Activated naive CD4-positive, alpha-beta T cell treated with anti-CD3 and anti-CD28 coated beads, Interleukin-2, amount 10 ng/mL, durations not matched to agents 7 days and 5 days (primary cell): ENCODE measurements at regions not wholly inside any gene's neighbourhood (a gene's known extent, or its start where the extent isn't known, plus 50 kb on each side); places are given as distances from the start of the nearest gene placed in this dataset.
"Not testable (repeated sequence)": the region's sequence is repeated elsewhere in the genome, so short reads cannot be mapped to it uniquely, and the experiment has no call there.

Experiments used
- CTCF ChIA-PET: fragments of 350-600 bp; sonication (Branson Sonifier 250); formaldehyde crosslinking; loops from one replicate; lab custom pipeline; 2021; ENCODE audit warnings: antibody characterized with exemption; lab: Charles Lee
- DNase-seq: peaks from one replicate; pipeline ENCODE4 v3.0.0-alpha.2; 2020
- H3K27ac Mint-ChIP-seq: one replicate; pipeline ENCODE4 v1.8.0; 2021; ENCODE audit warnings: mild to moderate bottlenecking, moderate library complexity, mixed read lengths
- H3K27me3 Mint-ChIP-seq: one replicate; pipeline ENCODE4 v1.8.0; 2021; ENCODE audit warnings: mild to moderate bottlenecking, mixed read lengths
- H3K36me3 Mint-ChIP-seq: one replicate; pipeline ENCODE4 v1.8.0; 2021; ENCODE audit warnings: mixed read lengths
- H3K4me1 Mint-ChIP-seq: one replicate; pipeline ENCODE4 v1.8.0; 2021; ENCODE audit warnings: mixed read lengths
- H3K4me3 Mint-ChIP-seq: one replicate; pipeline ENCODE4 v1.8.0; 2021; ENCODE audit warnings: mild to moderate bottlenecking, moderate library complexity, mixed read lengths
- H3K9me3 Mint-ChIP-seq: one replicate; pipeline ENCODE4 v1.8.0; 2021; ENCODE audit warnings: mixed read lengths

DNA sequence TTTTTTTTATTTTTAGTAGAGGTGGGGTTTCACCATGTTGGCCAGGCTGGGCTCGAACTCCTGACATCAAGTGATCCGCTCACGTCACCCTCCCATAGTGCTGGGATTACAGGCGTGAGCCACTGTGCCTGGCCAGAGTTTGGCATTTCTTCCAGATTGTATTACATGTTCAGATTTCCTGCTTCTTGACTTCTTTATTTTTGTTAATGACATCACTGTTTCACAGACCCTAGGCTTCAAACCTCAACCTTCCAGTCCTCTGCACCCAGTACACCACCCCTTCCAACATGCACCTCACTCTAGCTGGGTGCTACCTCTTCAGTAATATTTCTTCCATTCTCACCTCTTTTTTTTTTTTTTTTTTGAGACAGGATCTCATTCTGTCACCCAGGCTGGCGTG is 53.6 kb upstream of the ZFHX3 start:
- CTCF ChIA-PET: no interaction called here
- H3K36me3 Mint-ChIP-seq: no peaks in the 10 kb centered on the region
- H3K27ac Mint-ChIP-seq: no peak overlapping the region
- no peaks in the 10 kb centered on the region for H3K4me1 Mint-ChIP-seq
- no peak for DNase-seq
- peaks cover 7% of the 10 kb centered on the region for H3K27me3 Mint-ChIP-seq
- no peaks in the 10 kb centered on the region for H3K9me3 Mint-ChIP-seq
- no peak overlapping the region for H3K4me3 Mint-ChIP-seq

DNA sequence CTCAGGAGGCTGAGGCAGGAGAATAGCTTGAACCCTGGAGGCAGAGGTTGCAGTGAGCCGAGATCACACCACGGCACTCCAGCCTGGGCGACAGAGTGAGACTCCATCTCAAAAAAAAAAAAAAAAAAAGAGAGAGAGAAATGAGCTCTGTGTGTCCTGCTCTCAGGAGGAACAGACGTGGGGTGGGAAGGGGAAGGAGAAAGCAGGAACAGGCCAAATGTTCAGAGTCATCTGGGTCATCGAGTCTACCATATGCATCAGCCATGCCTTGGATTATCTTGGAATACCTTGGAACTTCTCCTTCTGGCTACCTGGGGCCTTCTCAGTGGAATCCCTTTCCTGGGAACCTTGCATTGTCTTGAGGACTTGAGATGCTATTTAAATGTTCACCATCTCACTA is 51.7 kb upstream of the ZFHX3 start:
- CTCF ChIA-PET, H3K27ac Mint-ChIP-seq, DNase-seq, H3K4me1 Mint-ChIP-seq, H3K4me3 Mint-ChIP-seq, H3K27me3 Mint-ChIP-seq, H3K36me3 Mint-ChIP-seq, H3K9me3 Mint-ChIP-seq: not testable (repeated sequence)
